IMR-90 (cell line): ENCODE measurements at regions not wholly inside any gene's neighbourhood (a gene's known extent, or its start where the extent isn't known, plus 50 kb on each side); places are given as distances from the start of the nearest gene placed in this dataset.
"Not testable (repeated sequence)": the region's sequence is repeated elsewhere in the genome, so short reads cannot be mapped to it uniquely, and the experiment has no call there.

Experiments
- ATAC-seq: fragments of 200-7000 bp; cut with Tn5 transposase; 2 replicates; pipeline ENCODE4 v1.9.1; 2020; ENCODE audit warnings: low read depth, mild to moderate bottlenecking, moderate library complexity
- BruUV-seq: library from RNA; stranded (reverse); fragments of 400-500 nt; replicated peaks from 2 replicates; lab custom pipeline; 2021; lab: Mats Ljungman, UMichigan
- CTCF ChIA-PET: fragments of 300-600 bp; formaldehyde crosslinking; extraction: SDS; loops from one replicate; lab custom pipeline; 2021; ENCODE audit warnings: antibody characterized with exemption; lab: Yijun Ruan, JAX
- POLR2A ChIA-PET: fragments of 300-600 bp; sonication (Branson Sonifier 250); formaldehyde crosslinking; loops from one replicate; lab custom pipeline; 2022; ENCODE audit warnings: antibody characterized with exemption; ENCODE audit not compliant: unreplicated experiment; lab: Charles Lee
- DNase-seq: peaks from one replicate; pipeline ENCODE4 v3.0.0; 2013
- H2AFZ ChIP-seq: replicated peaks from 2 replicates; pipeline ENCODE3; 2013; ENCODE audit warnings: low read length, mild to moderate bottlenecking; ENCODE audit not compliant: poor library complexity
- H2AK5ac ChIP-seq: 2 replicates; pipeline ENCODE4 v1.6.1; 2013; ENCODE audit warnings: low read depth, low read length, inconsistent platforms
- H2AK9ac ChIP-seq: replicated peaks from 2 replicates; pipeline ENCODE3; 2013; ENCODE audit warnings: mild to moderate bottlenecking, low read depth, low read length, moderate library complexity; ENCODE audit not compliant: poor library complexity
- H2BK120ac ChIP-seq: 2 replicates; pipeline ENCODE4 v1.6.1; 2013; ENCODE audit warnings: low read depth, low read length, inconsistent platforms
- H2BK15ac ChIP-seq: 3 replicates; pipeline ENCODE4 v1.6.1; 2013; ENCODE audit warnings: low read depth, low read length, inconsistent platforms
- H2BK20ac ChIP-seq: 2 replicates; pipeline ENCODE4 v1.6.1; 2013; ENCODE audit warnings: low read depth, mild to moderate bottlenecking, inconsistent platforms, low read length, moderate library complexity
- H2BK5ac ChIP-seq: 2 replicates; pipeline ENCODE4 v1.6.1; 2013; ENCODE audit warnings: mild to moderate bottlenecking, low read depth, low read length, inconsistent platforms; ENCODE audit not compliant: poor library complexity, severe bottlenecking
- H3K14ac ChIP-seq: replicated peaks from 2 replicates; pipeline ENCODE4 v1.6.1; 2013; ENCODE audit warnings: low read depth, low read length, inconsistent platforms
- H3K18ac ChIP-seq: 2 replicates; pipeline ENCODE4 v1.6.1; 2013; ENCODE audit warnings: low read depth, low read length, control low read depth
- H3K23ac ChIP-seq: 2 replicates; pipeline ENCODE4 v1.6.1; 2013; ENCODE audit warnings: low read depth, low read length, inconsistent platforms
- H3K27ac ChIP-seq: 2 replicates; pipeline ENCODE4 v1.5.1; 2013; ENCODE audit warnings: mild to moderate bottlenecking, control low read depth, low read length; ENCODE audit not compliant: insufficient read depth
- H3K27me3 ChIP-seq: 2 replicates; pipeline ENCODE4 v1.6.1; 2013; ENCODE audit warnings: low read length; ENCODE audit not compliant: control insufficient read depth, insufficient read depth
- H3K36me3 ChIP-seq: 2 replicates; pipeline ENCODE4 v1.6.1; 2013; ENCODE audit warnings: low read length, mixed read lengths; ENCODE audit not compliant: control insufficient read depth, insufficient read depth
- H3K4ac ChIP-seq: 2 replicates; pipeline ENCODE4 v1.6.1; 2013; ENCODE audit warnings: low read depth, low read length, inconsistent platforms
- H3K4me1 ChIP-seq: 2 replicates; pipeline ENCODE4 v1.6.1; 2013; ENCODE audit warnings: low read length, mixed read lengths; ENCODE audit not compliant: control insufficient read depth, insufficient read depth
- H3K4me2 ChIP-seq: 2 replicates; pipeline ENCODE4 v1.6.1; 2013; ENCODE audit warnings: low read depth, mild to moderate bottlenecking, control low read depth, low read length, moderate library complexity
- H3K4me3 ChIP-seq: 2 replicates; pipeline ENCODE4 v1.5.1; 2013; ENCODE audit warnings: low read depth, mild to moderate bottlenecking, control low read depth, low read length, moderate library complexity; ENCODE audit not compliant: insufficient read depth
- H3K56ac ChIP-seq: 2 replicates; pipeline ENCODE4 v1.6.1; 2013; ENCODE audit warnings: low read length, inconsistent platforms; ENCODE audit not compliant: insufficient read depth; ENCODE audit errors: extremely low read depth
- H3K79me1 ChIP-seq, 2 experiments: 2 replicates each; pipeline ENCODE4 v1.6.1; 2013; ENCODE audit warnings: low read length in 2 of 2, inconsistent platforms in 1 of 2, low read depth in 1 of 2
- H3K9ac ChIP-seq: 2 replicates; pipeline ENCODE4 v1.6.1; 2013; ENCODE audit warnings: low read depth, low read length, control low read depth
- H3K9me1 ChIP-seq: 2 replicates; pipeline ENCODE4 v1.6.1; 2013; ENCODE audit warnings: low read length, inconsistent platforms; ENCODE audit not compliant: insufficient read depth
- H3K9me3 ChIP-seq: 2 replicates; pipeline ENCODE4 v1.6.1; 2013; ENCODE audit warnings: low read length; ENCODE audit not compliant: control insufficient read depth, insufficient read depth
- H4K20me1 ChIP-seq: 2 replicates; pipeline ENCODE4 v1.6.1; 2013; ENCODE audit warnings: low read length, inconsistent platforms; ENCODE audit not compliant: insufficient read depth
- H4K5ac ChIP-seq: 2 replicates; pipeline ENCODE4 v1.6.1; 2013; ENCODE audit warnings: mild to moderate bottlenecking, low read depth, low read length, control low read depth
- H4K8ac ChIP-seq, 2 experiments: 2 replicates each; pipeline ENCODE4 v1.6.1; 2013; ENCODE audit warnings: low read depth in 2 of 2, low read length in 2 of 2, control low read depth in 1 of 2, inconsistent platforms in 1 of 2
- H4K91ac ChIP-seq: 2 replicates; pipeline ENCODE4 v1.6.1; 2013; ENCODE audit warnings: low read depth, low read length, inconsistent platforms; ENCODE audit not compliant: insufficient read depth
- WGBS, 2 experiments: methylation state at CpG; one replicate each; pipeline versions ENCODE4 v1.1.5 to v1.1.7; 2013; ENCODE audit warnings: missing lambda C conversion rate in 2 of 2; ENCODE audit not compliant: insufficient read length in 1 of 2; ENCODE audit errors: extremely low coverage in 2 of 2; 5-methylcytosine and 5-hydroxymethylcytosine counted together
- dilution Hi-C: fragments of 300-500 bp; cut with HindIII; formaldehyde crosslinking; loops from one replicate; pipeline ENCODE4 v1.14.3; 2018; ENCODE audit warnings: low sequenced_read_pairs; ENCODE audit not compliant: unreplicated experiment
- in situ Hi-C: fragments of 300-500 bp; cut with MboI; formaldehyde crosslinking; loops from 3 replicates; pipeline ENCODE4 v1.14.3; 2019; ENCODE audit warnings: low sequenced_read_pairs, inconsistent platforms, mixed read lengths
- intact Hi-C: fragments of 100-400 bp; cut with micrococcal nuclease; formaldehyde crosslinking; loops from 2 replicates; pipeline ENCODE4 v1.10.0; 2022

DNA sequence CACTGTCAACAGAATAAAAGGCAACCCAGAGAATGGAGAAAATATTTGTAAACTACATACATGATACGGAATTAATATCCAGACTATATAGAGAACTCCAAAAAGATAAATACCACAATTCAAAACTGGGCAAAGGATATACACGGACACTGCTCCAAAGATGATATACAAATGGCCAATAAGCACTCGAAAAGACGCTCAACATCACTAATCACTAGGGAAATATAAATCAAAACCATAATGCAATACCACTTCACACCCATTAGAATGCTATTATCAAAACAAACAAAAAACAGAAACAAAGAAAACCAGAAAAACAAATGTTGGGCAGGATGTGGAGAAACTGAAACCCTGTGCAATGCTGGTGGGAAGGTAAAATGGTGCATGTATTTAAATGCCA, 1764.6 kb upstream of the DEFB115 start:
- BruUV-seq, H3K79me1 ChIP-seq, CTCF ChIA-PET, POLR2A ChIA-PET, H3K14ac ChIP-seq, H2BK120ac ChIP-seq, DNase-seq, H3K9me3 ChIP-seq, H4K91ac ChIP-seq, H4K20me1 ChIP-seq, ATAC-seq, H3K36me3 ChIP-seq, H3K4me1 ChIP-seq, H3K4me3 ChIP-seq, H3K9me1 ChIP-seq, H2BK20ac ChIP-seq, in situ Hi-C loops, H2BK15ac ChIP-seq, H3K23ac ChIP-seq, H3K9ac ChIP-seq, H2BK5ac ChIP-seq, H3K27me3 ChIP-seq, H2AK5ac ChIP-seq, intact Hi-C loops, H3K18ac ChIP-seq, H3K27ac ChIP-seq, H3K4me2 ChIP-seq, H3K4ac ChIP-seq, H4K8ac ChIP-seq, H2AK9ac ChIP-seq, dilution Hi-C loops, H4K5ac ChIP-seq, H3K56ac ChIP-seq, H2AFZ ChIP-seq: not testable (repeated sequence)
- no CpG with 5 or more reads among the region's 4 CpGs for WGBS, 2 experiments

DNA sequence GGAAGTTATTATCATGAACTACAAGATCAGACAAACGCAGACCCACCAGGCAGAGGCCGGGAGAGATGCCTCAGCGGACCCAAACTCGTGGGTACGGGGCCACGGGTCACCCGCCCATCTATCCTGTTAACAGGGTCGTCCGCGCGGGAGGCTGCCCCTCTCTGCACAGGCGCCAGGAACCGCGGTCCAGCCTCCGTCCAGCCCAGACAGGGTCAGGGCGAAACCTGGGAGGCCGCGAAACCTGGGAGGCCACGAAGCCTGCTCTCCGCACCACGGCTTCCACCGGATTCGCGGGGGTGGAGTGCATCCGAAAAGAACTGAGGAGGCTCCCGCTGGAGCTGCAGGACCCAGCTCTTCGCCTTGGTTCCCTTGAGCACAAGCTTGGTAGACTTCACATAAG, 1760.7 kb upstream of the DEFB115 start:
- H3K14ac ChIP-seq, H2AFZ ChIP-seq, H3K23ac ChIP-seq, H4K5ac ChIP-seq, H2AK5ac ChIP-seq, H3K27me3 ChIP-seq, H3K4me2 ChIP-seq, DNase-seq, H3K4me1 ChIP-seq, H3K9ac ChIP-seq, H2BK15ac ChIP-seq, H4K20me1 ChIP-seq, H2BK120ac ChIP-seq, H3K9me3 ChIP-seq, in situ Hi-C loops, dilution Hi-C loops, H4K8ac ChIP-seq, H3K36me3 ChIP-seq, H3K9me1 ChIP-seq, H3K56ac ChIP-seq, H3K4ac ChIP-seq, BruUV-seq, intact Hi-C loops, H2BK5ac ChIP-seq, H2BK20ac ChIP-seq, ATAC-seq, CTCF ChIA-PET, H3K18ac ChIP-seq, H4K91ac ChIP-seq, H3K27ac ChIP-seq, H2AK9ac ChIP-seq, H3K4me3 ChIP-seq, H3K79me1 ChIP-seq, POLR2A ChIA-PET: not testable (repeated sequence)
- 34% methylated on average over 9 of the region's 27 CpGs; no CpG with 5 or more reads in 1 of the 2 experiments for WGBS, 2 experiments
